DMS53 (cell line): ENCODE measurements at regions not wholly inside any gene's neighbourhood (a gene's known extent, or its start where the extent isn't known, plus 50 kb on each side); places are given as distances from the start of the nearest gene placed in this dataset.

Experiments used
- DNase-seq: peaks from one replicate; lab custom pipeline; 2025; lab: John Stamatoyannopoulos, UW

GRCh38 chr1:203926025-203926540 is 64.7 kb downstream of the SNRPE start:
- DNase-seq, result no peak

GRCh38 chr1:203929741-203930309 is 68.4 kb downstream of the SNRPE start:
- DNase-seq, result no peak

GRCh38 chr1:203930342-203930741 is 68.9 kb downstream of the SNRPE start:
- DNase-seq, result no peak

- DNase-seq, result no peak
These were observed 70.6 kb downstream of the SNRPE start for GRCh38 chr1:203931953-203932352.

GRCh38 chr1:203932556-203932955 is 71.2 kb downstream of the SNRPE start:
- DNase-seq, result no peak

GRCh38 chr1:203934027-203934426 is 72.6 kb downstream of the SNRPE start:
- DNase-seq, result no peak

GRCh38 chr1:203934651-203935050 is 73.3 kb downstream of the SNRPE start:
- no peak for DNase-seq

- no peak for DNase-seq
These were observed 73.9 kb downstream of the SNRPE start for GRCh38 chr1:203935321-203935720.

GRCh38 chr1:203937678-203938330 is 76.4 kb downstream of the SNRPE start:
- DNase-seq, result no peak

GRCh38 chr1:203944651-203945404 is 83.4 kb downstream of the SNRPE start:
- no peak for DNase-seq

GRCh38 chr1:203954293-203954692 is 92.9 kb downstream of the SNRPE start:
- no peak for DNase-seq

- DNase-seq, result peak; percentile 72
These were observed 93.6 kb downstream of the SNRPE start for GRCh38 chr1:203954788-203955552.

GRCh38 chr1:203968761-203969160 is 104.2 kb upstream of the SOX13 start:
- no peak for DNase-seq

- no peak for DNase-seq
These were observed 103.1 kb upstream of the SOX13 start for GRCh38 chr1:203969846-203970245.

- DNase-seq, result no peak
These were observed 87.9 kb upstream of the SOX13 start for GRCh38 chr1:203985044-203985443.

- no peak for DNase-seq
These were observed 87.2 kb upstream of the SOX13 start for GRCh38 chr1:203985676-203986075.

GRCh38 chr1:203986887-203987461 is 85.9 kb upstream of the SOX13 start:
- no peak for DNase-seq

GRCh38 chr1:203990118-203990517 is 82.8 kb upstream of the SOX13 start:
- DNase-seq, result no peak

- no peak for DNase-seq
These were observed 80.5 kb upstream of the SOX13 start for GRCh38 chr1:203992440-203992839.

- DNase-seq, result no peak
These were observed 79.7 kb upstream of the SOX13 start for GRCh38 chr1:203993256-203993655.

- no peak for DNase-seq
These were observed 77.7 kb upstream of the SOX13 start for GRCh38 chr1:203995228-203995627.

GRCh38 chr1:203996126-203996525 is 76.8 kb upstream of the SOX13 start:
- peak; percentile 56 for DNase-seq
